ENCODE measurements at regions not wholly inside any gene's neighbourhood (a gene's known extent, or its start where the extent isn't known, plus 50 kb on each side); places are given as distances from the start of the nearest gene placed in this dataset.

GRCh38 chr1:24990779-24991641 is 60.9 kb upstream of the RUNX3 start:
- no peak for TF ChIP-seq CTCF (IDR thresholded peaks at IDR 0.05)
- H3K27ac ChIP-seq = peak overlapping the region in 1 of 2 donors; percentile 4
- H3K4me3 ChIP-seq = no peak overlapping the region
- no peak for DNase-seq (ENCODE audit: low spot score)

GRCh38 chr1:24990136-24990535 is 60.1 kb upstream of the RUNX3 start:
- no peak overlapping the region for H3K4me3 ChIP-seq
- DNase-seq (ENCODE audit: low spot score) = no peak
- H3K27ac ChIP-seq = no peak overlapping the region
- TF ChIP-seq CTCF (IDR thresholded peaks at IDR 0.05) = no peak

GRCh38 chr1:24989082-24989481 is 59.0 kb upstream of the RUNX3 start:
- Histone ChIP-seq H3K4me3 (no peak overlapping the region), H3K27ac (no peak overlapping the region)
- no peak for DNase-seq (ENCODE audit: low spot score)
- no peak for TF ChIP-seq CTCF (IDR thresholded peaks at IDR 0.05)

GRCh38 chr1:24988558-24988912 is 58.5 kb upstream of the RUNX3 start:
- no peak for TF ChIP-seq CTCF (IDR thresholded peaks at IDR 0.05)
- Histone ChIP-seq H3K27ac (no peak overlapping the region), H3K4me3 (no peak overlapping the region)
- DNase-seq (ENCODE audit: low spot score) = no peak

- H3K27ac ChIP-seq = no peak overlapping the region
- DNase-seq (ENCODE audit: low spot score) = no peak
- TF ChIP-seq CTCF (IDR thresholded peaks at IDR 0.05) = no peak
These were observed 57.9 kb upstream of the RUNX3 start for GRCh38 chr1:24987875-24988557.

GRCh38 chr1:24987424-24987823 is 57.3 kb upstream of the RUNX3 start:
- TF ChIP-seq CTCF (IDR thresholded peaks at IDR 0.05) = no peak
- no peak for DNase-seq (ENCODE audit: low spot score)
- Histone ChIP-seq H3K4me3 (no peak overlapping the region), H3K27ac (no peak overlapping the region)

More at GRCh38 chr1:24987875-24988557, 57.9 kb upstream of the RUNX3 start:
- H3K4me3 ChIP-seq = no peak overlapping the region
